ENCODE measurements at regions not wholly inside any gene's neighbourhood (a gene's known extent, or its start where the extent isn't known, plus 50 kb on each side); places are given as distances from the start of the nearest gene placed in this dataset.
A peak's percentile ranks its signal among the peaks of the same experiment; 100 is the strongest.

DNA sequence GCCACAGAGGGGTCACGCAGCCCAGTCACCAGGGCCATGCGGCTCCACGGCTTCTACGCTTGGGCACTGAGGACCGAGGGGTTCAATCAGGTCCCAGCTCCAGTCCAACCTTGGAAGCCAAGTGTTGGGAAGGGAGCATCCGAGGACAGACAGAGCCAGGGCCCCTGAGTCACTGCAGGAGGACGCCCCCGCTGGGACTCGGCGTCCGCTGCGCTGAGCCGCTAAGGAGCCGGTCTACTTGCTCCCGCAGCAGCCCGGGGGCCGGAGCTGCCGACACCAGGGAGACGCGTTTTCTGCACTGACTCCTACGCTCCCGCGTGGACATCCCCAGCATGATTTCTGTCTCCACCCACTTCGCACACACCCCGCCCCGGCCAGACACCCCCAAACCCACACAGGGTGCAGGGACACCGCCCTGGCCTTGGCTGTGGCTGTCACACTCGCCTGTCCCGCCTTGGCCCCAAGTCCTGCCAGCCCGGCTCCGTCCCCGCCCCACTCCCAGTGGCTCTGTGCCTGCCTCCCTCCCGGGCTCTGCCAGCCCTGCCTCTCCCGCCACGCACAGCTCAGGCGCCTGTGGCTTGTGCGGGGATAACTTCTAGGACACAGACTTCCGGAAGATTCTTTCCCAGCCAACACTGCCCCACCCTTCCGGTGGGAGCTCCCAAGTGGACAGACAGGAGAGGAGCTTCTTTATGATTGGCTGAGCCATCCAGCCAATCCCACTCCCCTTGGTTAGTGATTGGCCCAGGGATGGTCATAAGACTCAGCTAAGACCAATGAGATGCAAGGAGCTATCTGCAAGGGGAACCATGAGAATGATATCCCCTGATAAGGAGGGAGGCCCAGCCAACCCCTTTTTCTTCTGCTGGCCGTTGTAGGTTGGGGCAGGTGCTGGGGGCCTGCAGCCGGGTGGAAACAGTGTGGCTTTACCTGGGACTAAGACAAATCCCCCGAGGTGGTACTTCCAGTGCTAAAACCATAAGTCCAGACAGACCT, 118.9 kb upstream of the SFSWAP start (continued):
- no peak for TF ChIP-seq RBM15 (IDR thresholded peaks at IDR 0.05; ENCODE audit: insufficient read depth, low read length)
- TF ChIP-seq SMARCA4 (IDR thresholded peaks at IDR 0.05): no peak
- TF ChIP-seq ZNF197 (CRISPR knock-in tag; IDR thresholded peaks at IDR 0.05; ENCODE audit: low read depth): 0 out of 2 replicates have a peak, but pooled peaks have one; percentile 46
- TF ChIP-seq, protein P1, sequence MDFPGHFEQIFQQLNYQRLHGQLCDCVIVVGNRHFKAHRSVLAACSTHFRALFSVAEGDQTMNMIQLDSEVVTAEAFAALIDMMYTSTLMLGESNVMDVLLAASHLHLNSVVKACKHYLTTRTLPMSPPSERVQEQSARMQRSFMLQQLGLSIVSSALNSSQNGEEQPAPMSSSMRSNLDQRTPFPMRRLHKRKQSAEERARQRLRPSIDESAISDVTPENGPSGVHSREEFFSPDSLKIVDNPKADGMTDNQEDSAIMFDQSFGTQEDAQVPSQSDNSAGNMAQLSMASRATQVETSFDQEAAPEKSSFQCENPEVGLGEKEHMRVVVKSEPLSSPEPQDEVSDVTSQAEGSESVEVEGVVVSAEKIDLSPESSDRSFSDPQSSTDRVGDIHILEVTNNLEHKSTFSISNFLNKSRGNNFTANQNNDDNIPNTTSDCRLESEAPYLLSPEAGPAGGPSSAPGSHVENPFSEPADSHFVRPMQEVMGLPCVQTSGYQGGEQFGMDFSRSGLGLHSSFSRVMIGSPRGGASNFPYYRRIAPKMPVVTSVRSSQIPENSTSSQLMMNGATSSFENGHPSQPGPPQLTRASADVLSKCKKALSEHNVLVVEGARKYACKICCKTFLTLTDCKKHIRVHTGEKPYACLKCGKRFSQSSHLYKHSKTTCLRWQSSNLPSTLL (IDR thresholded peaks at IDR 0.05): no peak
- TF ChIP-seq ILF3 (IDR thresholded peaks at IDR 0.05; ENCODE audit: borderline replicate concordance): no peak
- no peak for TF ChIP-seq SREBF2 (CRISPR knock-in tag; IDR thresholded peaks at IDR 0.05)
- TF ChIP-seq PRPF4 (IDR thresholded peaks at IDR 0.05; ENCODE audit: insufficient read depth, low read depth, low read length, poor library complexity, severe bottlenecking): no peak
- TF ChIP-seq ZC3H11A (IDR thresholded peaks at IDR 0.05; ENCODE audit: low read depth, low read length): no peak
- no peak for TF ChIP-seq MEF2D (tag; conservative IDR thresholded peaks at IDR 0.05; ENCODE audit: low read depth)
- TF ChIP-seq, protein P2, sequence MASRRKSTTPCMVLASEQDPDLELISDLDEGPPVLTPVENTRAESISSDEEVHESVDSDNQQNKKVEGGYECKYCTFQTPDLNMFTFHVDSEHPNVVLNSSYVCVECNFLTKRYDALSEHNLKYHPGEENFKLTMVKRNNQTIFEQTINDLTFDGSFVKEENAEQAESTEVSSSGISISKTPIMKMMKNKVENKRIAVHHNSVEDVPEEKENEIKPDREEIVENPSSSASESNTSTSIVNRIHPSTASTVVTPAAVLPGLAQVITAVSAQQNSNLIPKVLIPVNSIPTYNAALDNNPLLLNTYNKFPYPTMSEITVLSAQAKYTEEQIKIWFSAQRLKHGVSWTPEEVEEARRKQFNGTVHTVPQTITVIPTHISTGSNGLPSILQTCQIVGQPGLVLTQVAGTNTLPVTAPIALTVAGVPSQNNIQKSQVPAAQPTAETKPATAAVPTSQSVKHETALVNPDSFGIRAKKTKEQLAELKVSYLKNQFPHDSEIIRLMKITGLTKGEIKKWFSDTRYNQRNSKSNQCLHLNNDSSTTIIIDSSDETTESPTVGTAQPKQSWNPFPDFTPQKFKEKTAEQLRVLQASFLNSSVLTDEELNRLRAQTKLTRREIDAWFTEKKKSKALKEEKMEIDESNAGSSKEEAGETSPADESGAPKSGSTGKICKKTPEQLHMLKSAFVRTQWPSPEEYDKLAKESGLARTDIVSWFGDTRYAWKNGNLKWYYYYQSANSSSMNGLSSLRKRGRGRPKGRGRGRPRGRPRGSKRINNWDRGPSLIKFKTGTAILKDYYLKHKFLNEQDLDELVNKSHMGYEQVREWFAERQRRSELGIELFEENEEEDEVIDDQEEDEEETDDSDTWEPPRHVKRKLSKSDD (conservative IDR thresholded peaks at IDR 0.05; ENCODE audit: low read length): no peak
- no peak for TF ChIP-seq MCM2 (IDR thresholded peaks at IDR 0.05; ENCODE audit: low read depth)
- TF ChIP-seq, protein P3, sequence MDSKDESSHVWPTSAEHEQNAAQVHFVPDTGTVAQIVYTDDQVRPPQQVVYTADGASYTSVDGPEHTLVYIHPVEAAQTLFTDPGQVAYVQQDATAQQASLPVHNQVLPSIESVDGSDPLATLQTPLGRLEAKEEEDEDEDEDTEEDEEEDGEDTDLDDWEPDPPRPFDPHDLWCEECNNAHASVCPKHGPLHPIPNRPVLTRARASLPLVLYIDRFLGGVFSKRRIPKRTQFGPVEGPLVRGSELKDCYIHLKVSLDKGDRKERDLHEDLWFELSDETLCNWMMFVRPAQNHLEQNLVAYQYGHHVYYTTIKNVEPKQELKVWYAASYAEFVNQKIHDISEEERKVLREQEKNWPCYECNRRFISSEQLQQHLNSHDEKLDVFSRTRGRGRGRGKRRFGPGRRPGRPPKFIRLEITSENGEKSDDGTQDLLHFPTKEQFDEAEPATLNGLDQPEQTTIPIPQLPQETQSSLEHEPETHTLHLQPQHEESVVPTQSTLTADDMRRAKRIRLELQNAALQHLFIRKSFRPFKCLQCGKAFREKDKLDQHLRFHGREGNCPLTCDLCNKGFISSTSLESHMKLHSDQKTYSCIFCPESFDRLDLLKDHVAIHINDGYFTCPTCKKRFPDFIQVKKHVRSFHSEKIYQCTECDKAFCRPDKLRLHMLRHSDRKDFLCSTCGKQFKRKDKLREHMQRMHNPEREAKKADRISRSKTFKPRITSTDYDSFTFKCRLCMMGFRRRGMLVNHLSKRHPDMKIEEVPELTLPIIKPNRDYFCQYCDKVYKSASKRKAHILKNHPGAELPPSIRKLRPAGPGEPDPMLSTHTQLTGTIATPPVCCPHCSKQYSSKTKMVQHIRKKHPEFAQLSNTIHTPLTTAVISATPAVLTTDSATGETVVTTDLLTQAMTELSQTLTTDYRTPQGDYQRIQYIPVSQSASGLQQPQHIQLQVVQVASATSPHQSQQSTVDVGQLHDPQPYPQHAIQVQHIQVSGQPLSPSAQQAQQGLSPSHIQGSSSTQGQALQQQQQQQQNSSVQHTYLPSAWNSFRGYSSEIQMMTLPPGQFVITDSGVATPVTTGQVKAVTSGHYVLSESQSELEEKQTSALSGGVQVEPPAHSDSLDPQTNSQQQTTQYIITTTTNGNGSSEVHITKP (IDR thresholded peaks at IDR 0.05; ENCODE audit: partially characterized antibody): peak; percentile 34
- no peak for TF ChIP-seq TAF1 (IDR thresholded peaks at IDR 0.05; ENCODE audit: control insufficient read depth, extremely low read depth, insufficient read depth, low read length, severe bottlenecking)
- TF ChIP-seq CXXC5 (CRISPR knock-in tag; IDR thresholded peaks at IDR 0.05): no peak
- no peak for TF ChIP-seq STAT5B (CRISPR knock-in tag; IDR thresholded peaks at IDR 0.05)
- TF ChIP-seq, protein P4, sequence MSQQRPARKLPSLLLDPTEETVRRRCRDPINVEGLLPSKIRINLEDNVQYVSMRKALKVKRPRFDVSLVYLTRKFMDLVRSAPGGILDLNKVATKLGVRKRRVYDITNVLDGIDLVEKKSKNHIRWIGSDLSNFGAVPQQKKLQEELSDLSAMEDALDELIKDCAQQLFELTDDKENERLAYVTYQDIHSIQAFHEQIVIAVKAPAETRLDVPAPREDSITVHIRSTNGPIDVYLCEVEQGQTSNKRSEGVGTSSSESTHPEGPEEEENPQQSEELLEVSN (IDR thresholded peaks at IDR 0.05; ENCODE audit: borderline replicate concordance in 1 of 2, extremely low read depth in 1 of 2, insufficient read depth in 1 of 2, insufficient read length in 1 of 2, low read depth in 1 of 2, low read length in 1 of 2, poor library complexity in 1 of 2, severe bottlenecking in 1 of 2): no peak
- TF ChIP-seq DACH1 (IDR thresholded peaks at IDR 0.05; ENCODE audit: partially characterized antibody): no peak
